GM12891 (cell line): ENCODE measurements at regions not wholly inside any gene's neighbourhood (a gene's known extent, or its start where the extent isn't known, plus 50 kb on each side); places are given as distances from the start of the nearest gene placed in this dataset.
"Not testable (repeated sequence)": the region's sequence is repeated elsewhere in the genome, so short reads cannot be mapped to it uniquely, and the experiment has no call there.

ENCODE experiments used
- DNase-seq: peaks from one replicate; pipeline ENCODE4 v3.0.0; 2011; ENCODE audit warnings: low spot score; ENCODE audit not compliant: insufficient read length
- FAIRE-seq: peaks from 2 replicates; lab custom pipeline; 2011; peaks lifted over from hg19 to GRCh38; lab: Jason Lieb, UNC
- PAX5 ChIP-seq: IDR thresholded peaks from 2 replicates; pipeline ENCODE4 v1.6.1; 2011; ENCODE audit warnings: low read length, moderate library complexity, mild to moderate bottlenecking; ENCODE audit not compliant: insufficient read depth, severe bottlenecking
- POLR2A ChIP-seq: IDR thresholded peaks from 2 replicates; pipeline ENCODE4 v1.6.1; 2011; ENCODE audit warnings: low read depth, low read length, control low read depth
- POLR2AphosphoS5 ChIP-seq: IDR thresholded peaks from 2 replicates; pipeline ENCODE4 v1.6.1; 2011; ENCODE audit warnings: low read depth, low read length, control low read depth
- POU2F2 ChIP-seq: IDR thresholded peaks from 2 replicates; pipeline ENCODE4 v1.6.1; 2011; ENCODE audit warnings: low read depth, mild to moderate bottlenecking, control low read depth, low read length, moderate library complexity
- SPI1 ChIP-seq: IDR thresholded peaks from 2 replicates; pipeline ENCODE4 v1.6.1; 2011; ENCODE audit warnings: low read depth, low read length, control low read depth
- TAF1 ChIP-seq: IDR thresholded peaks from 2 replicates; pipeline ENCODE4 v1.6.1; 2011; ENCODE audit warnings: low read depth, low read length, control low read depth

- FAIRE-seq, result no peak
- no peak for DNase-seq
- TF ChIP-seq TAF1, result no peak
- no peak for TF ChIP-seq POLR2AphosphoS5
- TF ChIP-seq SPI1, result no peak
Measured at GRCh38 chrX:981791-982626, 230.4 kb downstream of the CRLF2 start.

GRCh38 chrX:980587-981235, 231.7 kb downstream of the CRLF2 start:
- TF ChIP-seq POLR2A, result no peak
- no peak for TF ChIP-seq POU2F2
- no peak for TF ChIP-seq POLR2AphosphoS5
- no peak for TF ChIP-seq SPI1
- TF ChIP-seq TAF1, result no peak
- no peak for TF ChIP-seq PAX5
- FAIRE-seq (no peak), DNase-seq (no peak)

GRCh38 chrX:979127-979526, 233.3 kb downstream of the CRLF2 start:
- FAIRE-seq, DNase-seq: not testable (repeated sequence)

- no peak for DNase-seq
- no peak for FAIRE-seq
- TF ChIP-seq TAF1 (no peak), SPI1 (no peak), PAX5 (no peak), POLR2AphosphoS5 (no peak), POLR2A (no peak), POU2F2 (no peak)
Measured at GRCh38 chrX:973010-973632, 239.3 kb downstream of the CRLF2 start.

GRCh38 chrX:968148-968965, 244.1 kb downstream of the CRLF2 start:
- DNase-seq, result no peak
- TF ChIP-seq POU2F2 (no peak), SPI1 (no peak), POLR2AphosphoS5 (no peak), POLR2A (no peak), TAF1 (no peak), PAX5 (no peak)
- no peak for FAIRE-seq

- no peak for TF ChIP-seq POLR2AphosphoS5
- TF ChIP-seq PAX5, result no peak
- TF ChIP-seq POU2F2, result no peak
- TF ChIP-seq POLR2A, result no peak
- no peak for TF ChIP-seq TAF1
- TF ChIP-seq SPI1, result no peak
- no peak for FAIRE-seq
- no peak for DNase-seq
Measured at GRCh38 chrX:966396-967070, 245.9 kb downstream of the CRLF2 start.

- FAIRE-seq (no peak), DNase-seq (no peak)
- TF ChIP-seq PAX5 (no peak), TAF1 (no peak), POU2F2 (no peak), POLR2AphosphoS5 (no peak), POLR2A (no peak), SPI1 (no peak)
Measured at GRCh38 chrX:964831-965416, 247.5 kb downstream of the CRLF2 start.

- TF ChIP-seq SPI1 (no peak), TAF1 (no peak), PAX5 (no peak), POLR2AphosphoS5 (no peak), POU2F2 (no peak), POLR2A (no peak)
- DNase-seq (no peak), FAIRE-seq (no peak)
Measured at GRCh38 chrX:960821-961220, 251.6 kb downstream of the CRLF2 start.

GRCh38 chrX:959595-959994, 252.9 kb downstream of the CRLF2 start:
- DNase-seq (no peak), FAIRE-seq (no peak)
- TF ChIP-seq TAF1 (no peak), PAX5 (no peak), POLR2AphosphoS5 (no peak), POLR2A (no peak), SPI1 (no peak), POU2F2 (no peak)

GRCh38 chrX:955168-955781, 257.2 kb downstream of the CRLF2 start:
- FAIRE-seq, DNase-seq: not testable (repeated sequence)
